NCI-H2029 treated with DMSO at 0.1 percent for 48 hours (cell line): ENCODE measurements at regions not wholly inside any gene's neighbourhood (a gene's known extent, or its start where the extent isn't known, plus 50 kb on each side); places are given as distances from the start of the nearest gene placed in this dataset.

Experiments used
- DNase-seq: peaks from one replicate; lab custom pipeline; 2025; lab: John Stamatoyannopoulos, UW

DNA sequence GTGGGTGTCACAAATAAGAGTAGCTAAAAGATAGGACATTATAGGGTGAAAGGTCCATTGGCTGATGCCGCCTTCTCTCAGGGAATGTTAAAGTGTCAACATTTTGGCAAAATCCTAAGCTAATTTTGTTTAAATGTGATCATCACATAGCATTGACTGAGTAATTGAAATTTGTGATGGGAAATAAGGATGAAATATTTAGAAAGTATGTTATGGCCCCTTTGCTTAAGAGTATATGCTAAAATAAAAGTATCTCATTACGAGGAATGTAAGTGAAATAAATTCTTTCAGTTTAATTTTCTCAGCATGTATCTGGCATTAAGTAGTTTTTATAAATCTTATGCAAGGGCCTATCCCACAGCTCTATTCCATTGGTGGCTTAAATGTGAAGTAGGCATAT is 229.2 kb downstream of the PRL start:
- DNase-seq = no peak

GRCh38 chr6:22068561-22069305 is 228.1 kb downstream of the PRL start:
- no peak for DNase-seq

DNA sequence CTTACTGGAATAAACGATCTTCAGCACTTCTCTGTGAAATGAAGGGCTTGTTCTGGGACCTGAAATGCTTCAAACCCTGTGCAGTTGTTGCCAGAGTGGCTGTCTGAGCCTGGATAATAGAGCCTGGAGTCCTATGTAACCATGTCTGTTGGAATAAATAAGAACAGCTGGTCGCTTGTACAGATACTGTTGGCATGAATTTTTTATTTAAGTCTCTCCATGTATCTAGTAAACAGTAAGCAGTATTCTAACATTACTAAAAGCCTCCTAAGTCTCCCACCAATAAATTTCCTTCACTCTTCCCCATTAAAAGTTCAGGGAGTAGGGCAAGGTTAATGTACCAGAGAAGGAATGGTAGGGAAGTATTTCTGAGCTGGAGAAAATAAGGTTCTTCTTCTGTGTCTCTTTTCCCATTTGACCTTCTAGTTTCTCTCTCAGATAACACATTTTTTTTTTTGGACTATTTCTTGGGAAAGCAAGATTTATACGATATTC is 227.5 kb downstream of the PRL start:
- no peak for DNase-seq

DNA sequence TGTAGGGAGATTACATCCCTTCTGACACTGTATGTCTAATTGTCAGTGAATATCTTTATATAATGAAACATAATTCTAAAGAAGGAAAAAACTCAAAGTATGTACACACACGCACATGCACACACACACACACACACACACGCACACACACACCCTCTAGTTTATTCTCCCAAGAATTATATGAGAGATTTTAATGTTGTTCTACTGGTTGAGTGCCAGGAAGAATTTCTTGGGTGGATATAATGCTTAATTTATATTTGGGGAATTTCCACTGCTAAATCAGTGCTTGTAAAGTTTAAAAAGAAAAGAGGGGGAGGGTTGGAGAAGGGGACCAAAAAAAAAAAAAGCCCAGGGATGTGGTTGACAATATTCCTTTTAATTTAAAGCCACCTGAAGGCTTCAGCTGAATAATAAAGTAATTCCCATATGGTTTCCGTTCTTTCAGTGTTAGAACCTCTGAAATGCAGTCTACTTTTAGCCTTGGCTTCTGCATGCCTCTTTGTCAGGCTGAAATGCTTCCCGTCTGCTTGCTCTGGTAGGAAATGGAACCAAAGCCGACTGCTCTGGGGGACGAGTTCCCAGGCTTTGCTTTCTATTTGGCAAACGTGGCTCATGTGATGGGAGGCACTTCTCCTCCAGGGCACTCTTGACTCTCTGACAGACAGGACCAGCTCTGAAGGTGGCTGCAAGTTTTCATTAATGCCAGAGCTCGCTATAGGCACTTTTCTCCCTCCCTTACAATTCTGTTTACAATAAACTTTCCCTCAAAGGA is 225.4 kb downstream of the PRL start:
- DNase-seq = no peak

- peak; percentile 55 for DNase-seq
These were observed 223.9 kb downstream of the PRL start for GRCh38 chr6:22072949-22073348.

DNA sequence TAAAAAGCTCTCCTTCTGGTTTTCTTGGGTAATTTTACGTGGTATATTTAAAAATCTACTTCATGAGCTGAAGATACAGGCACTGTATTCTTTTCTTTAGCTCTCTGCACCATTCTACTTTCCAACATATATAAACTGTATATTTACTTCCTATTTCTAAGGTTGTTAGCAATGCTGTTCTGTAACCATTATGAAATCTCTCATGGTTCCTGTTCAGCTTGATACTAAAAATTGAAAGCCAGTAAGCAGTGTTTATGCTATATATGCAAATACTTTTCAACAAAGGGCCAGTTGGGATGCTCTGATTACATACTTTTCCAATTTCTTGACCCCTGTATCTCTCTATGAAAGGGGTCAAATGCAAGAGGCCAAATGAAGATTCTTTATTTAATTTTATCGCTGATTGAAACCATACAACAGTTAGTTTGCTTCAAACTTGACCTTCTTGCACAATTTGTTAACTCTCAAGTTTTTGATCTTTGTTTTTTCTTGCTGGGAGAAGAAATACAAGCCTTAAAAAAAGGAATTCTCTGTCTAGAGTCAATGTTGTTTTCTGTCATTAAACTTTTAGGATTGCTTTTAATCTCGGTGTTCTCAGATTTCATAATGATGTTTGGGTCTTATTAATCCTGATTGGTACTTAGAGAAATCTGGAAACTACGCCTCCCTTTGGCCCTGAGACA is 223.2 kb downstream of the PRL start:
- DNase-seq = no peak

GRCh38 chr6:22078288-22078687 is 218.5 kb downstream of the PRL start:
- no peak for DNase-seq

GRCh38 chr6:22078802-22079545 is 217.9 kb downstream of the PRL start:
- no peak for DNase-seq

DNA sequence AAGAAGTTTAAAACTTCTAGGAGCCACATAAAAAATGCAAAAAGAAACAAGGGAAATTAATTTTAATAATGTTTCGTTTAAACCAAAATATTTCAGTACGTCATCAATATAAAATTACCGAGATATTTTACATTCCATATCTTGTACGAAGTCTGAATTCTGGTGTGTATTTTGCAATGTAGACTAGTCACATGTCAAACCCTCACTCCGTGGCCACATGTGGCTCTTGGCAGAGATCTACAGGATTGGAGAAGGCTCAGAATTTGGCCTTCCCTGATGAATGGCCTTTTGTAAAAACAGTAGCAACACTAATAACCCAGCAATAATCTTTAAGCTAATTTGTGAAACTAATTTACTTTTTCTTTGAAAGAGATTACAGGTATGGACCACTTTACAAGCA is 217.1 kb downstream of the PRL start:
- DNase-seq = no peak

GRCh38 chr6:22081709-22082108 is 215.1 kb downstream of the PRL start:
- no peak for DNase-seq

DNA sequence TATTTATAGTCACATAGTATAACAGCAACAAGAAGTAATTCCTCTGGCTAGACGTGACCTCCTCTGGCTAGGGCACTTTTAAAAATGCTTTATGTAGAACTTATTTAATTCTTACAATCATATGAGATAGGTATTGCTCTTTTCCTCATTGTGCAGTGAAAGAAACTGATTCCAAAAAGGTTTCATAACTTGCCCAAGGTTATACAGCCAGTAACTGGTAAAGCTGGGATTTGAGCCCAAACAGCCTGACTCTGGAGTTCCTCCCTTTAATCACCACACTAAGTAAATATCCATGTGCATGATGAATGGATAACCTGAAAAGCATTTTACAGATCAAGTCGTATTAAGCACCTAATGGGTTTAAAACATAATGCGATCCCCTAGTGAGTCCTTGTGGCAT is 214.6 kb downstream of the PRL start:
- DNase-seq = no peak

DNA sequence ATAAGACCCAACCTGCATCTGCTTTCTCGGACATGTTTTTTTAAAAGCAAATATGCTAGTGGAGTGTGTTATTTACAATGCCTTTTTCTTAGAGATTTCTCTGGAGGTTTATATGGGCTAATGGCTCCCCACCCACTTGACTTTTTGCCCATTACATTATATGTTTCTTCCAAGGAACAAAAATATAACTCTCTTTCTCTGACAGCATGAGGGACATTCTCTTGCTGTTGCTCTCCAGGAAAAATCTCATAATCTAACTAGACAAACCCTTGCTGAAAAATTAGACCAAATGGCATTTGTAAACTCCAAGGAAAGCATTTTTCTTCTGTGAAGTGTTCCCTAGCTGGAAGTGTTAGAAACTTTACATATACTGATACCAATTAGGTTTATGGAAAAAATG is 213.7 kb downstream of the PRL start:
- no peak for DNase-seq

DNA sequence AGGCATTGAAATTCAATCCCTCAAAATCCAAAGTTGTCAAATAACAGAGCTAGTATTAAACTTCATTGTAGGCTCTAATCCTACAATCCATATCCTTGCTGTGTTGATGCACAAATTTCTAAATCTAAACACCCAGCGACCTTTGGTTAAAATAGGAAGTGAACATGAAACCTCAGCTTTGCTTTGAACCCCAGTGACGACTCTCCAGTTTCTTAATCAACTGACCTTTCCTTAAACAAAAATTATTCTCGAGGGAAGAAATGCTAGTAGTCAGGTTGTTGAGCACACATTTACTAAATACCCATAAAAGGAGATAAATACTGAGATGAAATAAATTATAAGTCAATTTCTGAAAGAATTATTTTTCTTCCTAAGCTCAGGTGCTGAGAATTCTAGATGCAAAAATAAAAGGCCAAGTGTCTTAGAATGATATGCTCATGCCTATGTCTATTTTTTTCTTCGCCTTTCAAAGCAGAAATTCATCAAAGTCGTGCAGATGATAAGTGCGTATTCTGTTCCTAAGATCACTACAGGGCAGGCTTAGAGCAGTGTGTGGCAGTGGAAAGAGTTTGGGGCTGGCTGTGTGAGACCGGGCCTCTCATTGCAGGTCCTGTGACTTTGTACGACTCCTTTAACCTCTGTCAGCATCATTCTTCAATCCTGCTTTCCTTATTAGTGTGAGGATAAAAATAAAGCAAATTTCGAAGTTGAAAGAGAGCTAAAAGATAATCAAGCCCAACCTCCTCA is 208.7 kb downstream of the PRL start:
- no peak for DNase-seq

DNA sequence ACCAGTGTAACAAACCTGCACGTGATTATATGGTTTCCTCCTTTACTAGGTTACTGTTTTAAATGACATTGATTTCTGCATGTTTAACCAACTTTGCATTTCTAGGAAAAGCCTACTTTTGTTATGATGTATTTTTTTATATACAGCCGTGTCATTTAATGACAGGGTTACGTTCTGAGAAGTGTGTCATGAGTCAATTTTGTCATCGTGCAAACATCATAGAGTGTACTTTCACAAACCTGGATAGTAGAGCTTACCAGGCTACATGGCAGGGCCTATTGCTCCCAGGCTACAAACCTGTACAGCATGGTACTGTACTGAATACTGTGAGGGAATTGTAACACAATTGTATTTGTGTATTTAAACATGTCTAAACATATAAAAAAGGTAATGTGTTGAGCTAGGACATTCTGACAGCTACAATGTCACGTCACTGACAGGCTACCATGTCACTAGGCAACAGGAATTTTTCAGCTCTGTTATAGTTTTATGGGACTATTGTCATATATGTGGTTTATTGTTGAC is 205.3 kb downstream of the PRL start:
- DNase-seq = no peak

GRCh38 chr6:22095836-22096235 is 201.0 kb downstream of the PRL start:
- no peak for DNase-seq

DNA sequence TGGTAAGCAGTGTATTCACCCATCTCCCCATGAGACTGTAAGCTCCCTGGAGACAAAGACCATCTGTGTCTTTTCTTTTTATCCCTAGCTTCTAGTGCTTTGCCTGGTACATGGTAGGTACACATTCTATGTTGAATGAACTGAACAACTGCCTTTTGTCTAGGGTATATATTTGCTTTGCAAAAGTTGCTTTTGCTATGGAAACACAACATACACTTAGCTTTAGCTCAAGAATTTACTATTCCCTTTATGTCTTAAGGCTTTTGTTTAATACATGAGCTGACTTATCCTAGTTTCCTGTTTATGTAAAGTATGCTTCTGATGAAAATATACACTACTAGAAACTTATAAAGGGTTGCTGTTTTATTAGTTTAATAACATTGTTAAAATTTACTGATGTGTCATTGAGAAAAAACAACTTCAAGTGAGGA is 198.2 kb downstream of the PRL start:
- no peak for DNase-seq

- no peak for DNase-seq
These were observed 197.6 kb downstream of the PRL start for GRCh38 chr6:22099231-22099630.

DNA sequence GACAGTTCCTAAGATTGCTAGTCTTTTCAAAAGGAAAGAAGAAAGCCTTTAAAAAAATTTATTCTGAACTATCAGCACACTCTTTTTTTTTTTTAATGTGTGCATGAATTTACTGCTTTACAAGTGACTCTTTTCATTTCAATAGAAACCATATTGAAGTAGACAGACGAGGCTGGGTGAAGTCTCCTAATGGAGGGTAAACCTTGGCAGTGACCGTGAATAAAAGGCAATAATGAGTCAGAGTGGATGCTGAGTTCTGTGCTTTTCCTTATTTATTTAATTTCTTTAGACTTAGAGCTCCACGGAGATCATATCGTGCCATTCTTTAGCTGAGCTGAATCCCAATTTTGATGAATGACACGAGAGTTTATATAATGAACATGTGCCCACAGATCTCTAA is 196.9 kb downstream of the PRL start:
- no peak for DNase-seq

DNA sequence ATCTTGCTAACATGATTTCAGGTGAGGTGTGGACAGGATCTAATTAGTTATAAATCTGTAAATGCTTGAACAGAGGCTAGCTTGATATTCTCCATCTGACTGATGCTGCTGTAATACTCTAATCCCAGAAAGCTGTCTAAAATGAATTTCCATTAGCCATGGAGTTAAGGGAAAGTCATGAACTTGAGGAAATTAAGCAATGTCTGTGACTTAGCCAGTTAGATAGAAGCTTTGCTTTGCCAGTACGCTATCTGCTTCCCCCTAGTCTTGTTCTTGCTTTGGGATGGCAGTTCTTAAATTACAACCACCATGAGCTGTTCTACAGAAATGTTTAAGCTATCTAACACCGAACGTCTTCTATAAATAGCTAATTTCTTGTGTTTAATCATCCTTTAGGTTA is 195.7 kb downstream of the PRL start:
- no peak for DNase-seq

DNA sequence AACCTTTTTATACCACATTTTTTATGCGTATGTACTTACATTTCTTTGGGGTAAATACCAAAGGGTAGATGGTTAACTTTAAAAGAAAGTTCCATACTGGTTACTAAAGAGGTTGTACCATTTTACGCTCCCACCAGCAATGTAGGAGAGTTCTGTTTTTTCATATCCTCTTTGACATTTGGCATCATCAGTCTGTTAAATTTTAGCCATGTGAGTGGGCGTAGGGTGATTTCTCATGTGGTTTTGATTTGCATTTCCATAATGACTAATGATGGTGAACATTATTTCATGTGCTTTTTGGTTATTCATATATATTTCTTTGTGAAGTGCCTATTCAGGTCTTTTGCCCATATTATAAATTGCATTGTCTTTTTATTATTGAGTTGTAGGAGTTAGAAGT is 194.2 kb downstream of the PRL start:
- no peak for DNase-seq

- no peak for DNase-seq
These were observed 190.4 kb downstream of the PRL start for GRCh38 chr6:22106451-22106850.
